T-helper 1 cell treated with Interleukin-12 subunit alpha and Interleukin-12 subunit beta and Interleukin-4 antibody, amounts not matched to agents 30 ng/mL and 1 ng/mL, for 36 hours (primary cell): ENCODE measurements at regions not wholly inside any gene's neighbourhood (a gene's known extent, or its start where the extent isn't known, plus 50 kb on each side); places are given as distances from the start of the nearest gene placed in this dataset.
"Not testable (repeated sequence)": the region's sequence is repeated elsewhere in the genome, so short reads cannot be mapped to it uniquely, and the experiment has no call there.

ENCODE experiments used
- intact Hi-C: fragments of 100-400 bp; cut with micrococcal nuclease; formaldehyde crosslinking; loops from one replicate; pipeline ENCODE4 v1.15.1; 2024

DNA sequence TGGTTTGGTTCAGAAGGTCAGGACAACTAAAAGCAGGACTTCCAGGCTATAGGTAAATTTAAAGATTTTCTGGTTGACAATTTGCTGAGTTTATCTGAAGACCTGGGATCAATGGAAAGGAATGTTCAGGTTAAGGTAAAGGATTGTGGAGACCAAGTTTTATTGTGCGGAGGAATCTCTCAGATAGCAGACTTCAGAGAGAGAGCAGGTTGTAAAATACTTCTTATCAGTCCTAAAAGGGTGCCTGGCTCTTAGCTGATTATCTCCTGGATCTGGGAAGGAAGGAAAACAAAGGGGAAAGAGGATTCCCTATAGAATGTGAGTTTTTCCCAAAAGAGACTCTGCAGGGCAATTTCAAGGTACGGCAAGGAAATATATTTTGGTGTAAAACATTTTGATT, 851.5 kb downstream of the DACH1 start:
- intact Hi-C loops = no loop called here

DNA sequence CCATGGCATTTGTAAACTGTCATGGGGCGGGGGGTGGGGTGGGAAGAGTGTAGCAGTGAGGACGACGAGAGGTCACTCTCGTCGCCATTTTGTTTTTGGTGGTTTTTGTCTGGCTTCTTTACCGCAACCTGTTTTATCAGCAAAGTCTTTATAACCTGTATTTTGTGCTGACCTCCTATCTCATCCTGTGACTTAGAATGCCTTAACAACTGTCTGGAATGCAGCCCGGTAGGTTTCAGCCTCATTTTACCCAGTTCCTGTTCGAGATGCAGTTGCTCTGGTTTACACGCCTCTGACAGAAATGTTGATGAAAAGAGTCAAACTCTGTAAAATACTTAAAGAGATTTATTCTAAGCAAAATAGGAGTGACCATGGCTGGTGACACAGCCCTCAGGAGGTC, 852.0 kb downstream of the DACH1 start:
- intact Hi-C loops = no loop called here

DNA sequence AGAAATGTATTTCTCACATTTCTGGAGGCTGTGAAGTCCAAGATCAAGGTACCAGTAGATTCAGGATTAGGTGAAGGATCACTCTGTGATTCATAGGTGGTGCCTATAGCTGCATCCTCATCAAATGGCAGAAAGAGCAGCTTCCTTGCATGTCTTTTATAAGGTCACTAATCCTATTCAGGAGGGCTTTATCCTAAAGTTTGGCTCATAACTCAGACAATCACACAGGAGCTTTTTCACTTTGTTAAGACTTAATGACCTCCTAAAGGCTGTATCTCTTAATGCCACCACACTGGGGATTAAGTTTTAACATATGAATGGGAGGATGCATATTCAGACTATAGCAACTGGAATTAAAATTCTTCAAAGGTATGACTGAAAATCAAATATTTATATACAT, 861.1 kb downstream of the DACH1 start:
- intact Hi-C loops = no loop called here

DNA sequence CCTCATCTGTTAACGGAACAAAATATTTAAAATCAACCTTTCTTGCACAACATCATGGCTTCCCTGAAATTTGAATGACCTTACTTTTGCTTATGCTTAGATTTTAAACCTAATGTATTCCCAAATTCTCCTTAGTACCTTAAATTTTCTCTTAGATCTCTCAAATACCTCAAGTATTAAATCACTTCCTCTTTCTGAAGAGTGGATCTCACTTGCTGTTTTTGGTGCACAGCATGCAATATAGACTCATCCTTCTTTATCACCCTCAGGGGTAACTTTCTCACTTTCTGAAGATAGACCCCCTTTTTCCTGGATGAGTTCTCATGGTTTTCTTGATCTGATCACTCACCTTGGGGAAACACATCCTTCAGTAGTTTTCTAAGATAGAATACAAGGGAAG, 871.7 kb downstream of the DACH1 start:
- intact Hi-C loops = no loop called here

DNA sequence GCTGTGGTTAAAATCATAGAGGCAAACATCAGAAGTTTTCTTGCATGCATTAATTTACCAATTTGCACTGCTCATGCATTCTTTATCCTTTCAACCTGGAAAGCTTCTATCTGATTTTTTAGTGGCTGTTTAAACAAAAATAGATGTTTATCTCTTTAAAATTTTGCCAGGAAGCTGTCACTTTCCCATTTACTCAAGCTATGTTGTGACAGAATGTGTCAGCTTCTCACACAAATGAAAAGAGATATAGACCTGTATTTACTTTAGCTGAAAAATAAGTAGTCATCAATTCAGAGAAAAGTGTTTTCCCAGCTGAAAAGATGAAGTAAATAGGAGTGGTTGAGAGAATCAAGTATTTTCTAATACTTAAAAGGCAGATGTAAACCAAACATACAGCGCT, 872.8 kb downstream of the DACH1 start:
- intact Hi-C loops = no loop called here

DNA sequence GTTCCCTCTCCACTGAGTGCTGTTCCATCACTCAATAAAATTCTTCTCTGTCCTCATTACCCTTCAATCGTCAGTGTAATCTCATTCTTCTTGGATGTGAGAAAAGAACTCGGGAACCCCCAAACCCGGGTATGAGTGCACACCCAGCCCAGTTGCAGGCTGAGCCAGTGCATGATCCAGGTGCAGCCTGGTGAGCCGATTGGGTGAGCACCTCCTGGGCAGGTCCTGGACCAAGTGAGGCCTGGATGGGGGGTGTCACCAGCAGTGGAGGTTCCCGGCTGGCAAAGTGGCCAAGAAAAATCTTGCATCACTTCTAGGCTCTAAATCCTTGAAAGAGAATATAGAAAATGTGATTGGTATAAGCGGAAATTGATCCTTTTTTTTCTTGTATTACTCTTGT, 878.8 kb upstream of the KLHL1 start:
- intact Hi-C loops = no loop called here

DNA sequence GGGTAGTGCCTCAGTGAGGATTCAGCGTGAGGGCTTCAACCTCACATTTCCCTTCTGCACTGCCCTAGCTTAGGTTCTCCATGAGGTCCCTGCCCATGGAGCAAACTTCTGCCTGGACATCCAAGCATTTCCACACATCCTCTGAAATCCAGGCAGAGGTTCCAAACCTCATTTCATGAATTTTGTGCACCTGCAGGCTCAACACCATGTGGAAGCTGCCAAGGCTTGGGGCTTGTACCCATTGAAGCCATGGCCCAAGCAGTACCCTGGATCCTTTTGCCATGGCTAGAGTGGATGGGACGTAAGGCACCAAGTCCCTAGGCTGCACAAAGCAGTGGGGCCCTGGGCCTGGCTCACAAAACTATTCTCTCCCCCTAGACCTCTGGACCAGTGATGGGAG, 877.1 kb upstream of the KLHL1 start:
- intact Hi-C loops = no loop called here

DNA sequence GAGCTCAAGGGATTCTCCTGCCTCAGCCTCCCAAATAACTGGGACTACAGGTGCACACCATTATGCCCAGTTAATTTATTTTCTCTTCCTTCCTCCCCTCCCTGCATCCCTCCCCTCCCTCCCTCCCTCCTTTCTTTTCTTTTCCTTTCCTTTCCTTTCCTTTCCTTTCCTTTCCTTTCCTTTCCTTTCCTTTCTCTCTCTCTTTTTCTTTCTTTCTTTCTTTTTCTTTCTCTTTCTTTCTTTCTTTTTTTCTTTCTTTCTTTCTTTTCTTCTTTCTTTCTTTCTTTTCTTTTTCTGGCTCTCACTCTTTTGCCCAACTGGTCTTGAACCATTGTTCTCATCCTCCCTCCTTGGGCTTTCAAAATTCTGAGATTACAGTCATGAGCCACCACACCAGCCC, 873.0 kb upstream of the KLHL1 start:
- intact Hi-C loops = not testable (repeated sequence)

DNA sequence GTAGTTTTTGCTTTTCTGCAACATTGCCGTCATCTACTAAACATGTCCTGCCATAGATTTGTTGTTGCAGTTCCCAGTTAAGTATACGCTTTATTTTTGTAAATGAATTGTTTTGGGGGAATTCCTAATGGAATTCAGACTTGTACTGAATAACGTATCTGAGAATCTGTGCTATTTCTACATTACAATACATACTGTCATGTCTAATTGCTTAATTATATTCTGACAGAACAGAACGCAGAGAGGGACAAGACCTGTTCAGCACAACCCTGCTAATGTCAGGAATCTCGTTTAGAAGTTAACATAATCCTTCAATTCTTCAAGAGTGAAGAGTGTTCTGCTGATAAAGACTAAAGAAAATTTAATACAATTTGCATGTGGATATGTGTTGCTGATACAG, 861.1 kb upstream of the KLHL1 start:
- intact Hi-C loops = no loop called here

DNA sequence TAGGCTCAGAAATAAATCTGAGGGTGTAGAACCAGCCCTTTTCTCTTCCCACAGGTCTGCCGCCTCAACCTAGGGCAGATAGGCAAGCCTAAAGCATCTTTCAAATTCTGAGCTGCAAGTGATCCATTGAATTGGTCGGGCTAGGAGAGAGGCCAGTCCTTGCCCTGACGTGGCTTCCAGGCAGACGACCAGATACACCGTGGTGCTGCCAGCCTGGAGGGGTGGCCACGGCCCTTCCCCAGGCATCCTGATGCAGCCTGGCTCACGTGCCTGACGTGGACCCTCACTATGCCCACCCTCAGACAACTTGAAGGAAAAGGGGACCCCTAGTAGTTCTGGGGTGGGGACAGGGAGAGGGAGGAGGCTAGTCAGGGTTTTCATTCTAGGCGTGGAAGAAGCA, 859.3 kb upstream of the KLHL1 start:
- intact Hi-C loops = no loop called here

DNA sequence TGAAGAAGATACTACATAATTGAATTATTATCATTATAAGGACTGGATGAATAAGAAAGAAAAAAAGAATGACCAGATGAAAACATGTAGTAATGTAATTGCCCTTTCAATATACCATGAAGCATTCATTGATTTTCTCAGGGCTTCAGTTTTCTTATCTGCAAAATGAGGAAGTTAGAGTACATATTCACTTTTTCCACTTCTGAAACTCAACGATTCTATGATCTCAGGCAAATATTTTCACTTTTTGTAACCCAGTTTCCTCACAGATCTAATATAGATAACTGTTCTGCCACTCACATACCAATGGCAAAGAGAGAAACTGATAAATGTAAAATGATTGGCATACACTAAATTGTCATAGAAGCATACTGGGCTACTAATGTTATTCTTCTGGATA, 856.6 kb upstream of the KLHL1 start:
- intact Hi-C loops = loop anchor here (5.0 kb wide), 1 partner anchor 1602 kb away; no protein-coding TSS in a partner anchor

DNA sequence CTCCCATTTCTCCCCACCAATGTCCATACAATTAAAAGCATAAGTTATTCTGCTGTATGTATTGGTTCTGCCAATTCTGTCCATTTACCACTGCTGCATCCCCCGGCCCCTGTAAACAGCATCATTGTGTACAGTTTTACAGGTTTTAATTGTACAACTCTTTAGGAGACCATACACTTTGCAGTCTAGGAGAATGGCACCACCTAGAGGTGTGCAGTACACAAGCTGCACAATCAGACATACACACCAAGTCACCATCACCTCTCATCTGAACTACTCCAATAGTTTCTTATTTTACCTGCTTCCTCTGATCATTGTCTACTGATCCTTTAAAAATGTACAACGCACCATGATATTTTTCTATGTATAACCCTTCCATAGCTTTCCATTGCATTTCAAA, 855.9 kb upstream of the KLHL1 start:
- intact Hi-C loops = loop anchor here (5.0 kb wide), 1 partner anchor 1603 kb away; no protein-coding TSS in a partner anchor

DNA sequence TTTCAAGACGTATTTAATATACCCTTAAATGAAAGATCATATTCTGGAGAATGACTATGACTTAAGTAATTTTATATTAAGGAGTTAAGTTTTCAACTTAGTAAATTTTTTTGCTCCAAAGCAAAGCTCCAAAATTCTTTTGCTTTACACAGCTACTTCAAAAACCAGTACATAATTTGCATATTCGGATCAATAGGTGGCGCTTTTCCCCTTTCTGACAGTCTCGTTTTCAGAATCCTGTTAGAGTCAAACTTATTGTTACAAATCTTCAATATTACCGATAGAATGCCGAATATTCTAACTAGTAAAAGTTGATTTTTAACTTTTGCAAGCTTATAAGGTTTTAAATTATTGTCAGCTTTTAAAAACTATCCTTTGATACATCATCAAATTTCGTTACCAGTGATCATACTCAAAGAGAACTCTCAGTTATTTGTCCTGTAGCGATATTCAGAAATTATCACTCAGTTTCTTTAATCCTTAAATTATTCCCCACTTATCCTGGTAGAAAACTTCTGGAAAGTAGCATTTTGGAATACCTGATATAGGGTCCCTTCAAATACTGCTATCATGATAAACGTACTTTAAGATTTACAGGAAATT, 852.7 kb upstream of the KLHL1 start:
- intact Hi-C loops = loop anchor here (1.0 to 5.0 kb wide), 2 partner anchors 918 to 1606 kb away; no protein-coding TSS in a partner anchor

DNA sequence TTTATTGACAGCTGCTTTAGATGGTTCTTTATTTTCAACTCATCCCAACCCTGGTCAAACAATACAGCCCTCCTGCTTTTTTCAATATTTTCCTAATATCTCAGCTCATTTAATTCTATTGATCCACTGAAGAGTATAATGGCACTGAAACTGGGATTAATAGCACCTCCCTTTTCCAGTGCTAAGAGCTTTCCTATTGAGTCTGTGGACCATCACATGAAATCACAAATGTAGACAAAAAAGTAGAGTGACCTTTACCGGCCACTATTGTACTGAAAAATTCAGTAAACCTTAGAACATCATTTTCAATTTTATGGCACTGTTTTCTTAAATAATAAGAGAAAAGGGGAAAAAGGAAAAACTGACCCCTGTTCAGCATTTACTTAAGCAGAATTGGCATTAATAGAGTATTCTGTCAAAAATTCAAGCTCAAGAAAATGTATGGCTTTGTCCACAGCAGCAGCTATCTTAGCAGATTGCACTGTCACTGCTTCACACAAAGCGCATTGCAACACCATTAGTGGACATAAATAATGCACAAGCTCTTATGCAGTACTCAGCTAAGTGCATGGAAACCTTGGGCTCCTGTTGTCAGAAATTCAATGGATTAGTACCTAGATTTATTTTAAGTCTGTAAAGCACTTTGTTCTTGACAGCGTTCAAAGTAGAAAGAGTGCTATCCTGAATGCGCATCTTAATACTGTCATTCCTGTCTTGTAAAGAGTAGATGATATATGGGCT, 851.0 kb upstream of the KLHL1 start:
- intact Hi-C loops = no loop called here

DNA sequence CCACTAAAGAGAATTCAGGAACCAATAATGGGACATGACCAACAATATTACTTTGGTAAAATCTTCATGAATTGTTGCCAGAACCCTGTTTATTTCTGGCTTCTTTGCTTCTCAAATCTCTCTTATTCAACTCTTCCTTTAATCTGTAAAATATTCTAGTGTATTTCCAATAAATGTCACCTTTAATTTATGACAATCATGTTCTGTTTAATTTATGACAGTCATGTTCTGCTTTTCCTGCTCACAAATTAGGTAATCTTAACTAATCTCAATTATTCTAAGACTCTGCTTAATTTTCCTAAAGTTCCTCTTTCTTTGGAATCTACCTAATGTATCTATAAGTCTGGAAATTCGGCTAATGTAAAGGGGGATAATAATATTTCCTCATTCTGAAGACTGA, 847.6 kb upstream of the KLHL1 start:
- intact Hi-C loops = no loop called here

DNA sequence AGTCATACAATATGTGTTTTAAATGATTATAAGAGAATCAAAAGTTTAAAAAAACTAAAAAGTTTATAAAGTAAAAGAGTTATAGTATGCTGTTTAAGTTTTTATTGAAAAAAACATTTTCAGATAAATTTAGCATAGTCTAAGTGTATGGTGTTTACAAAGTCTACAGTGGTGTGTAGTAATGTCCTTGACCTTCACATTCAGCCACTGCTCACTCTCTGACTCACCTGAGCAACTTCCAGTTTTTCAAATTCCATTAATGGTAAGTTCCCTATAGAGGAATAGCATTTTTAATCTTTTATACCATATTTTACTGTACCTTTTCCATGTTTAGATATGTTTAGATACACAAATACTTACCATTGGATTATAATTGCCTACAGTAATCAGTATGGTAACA, 842.4 kb upstream of the KLHL1 start:
- intact Hi-C loops = no loop called here

DNA sequence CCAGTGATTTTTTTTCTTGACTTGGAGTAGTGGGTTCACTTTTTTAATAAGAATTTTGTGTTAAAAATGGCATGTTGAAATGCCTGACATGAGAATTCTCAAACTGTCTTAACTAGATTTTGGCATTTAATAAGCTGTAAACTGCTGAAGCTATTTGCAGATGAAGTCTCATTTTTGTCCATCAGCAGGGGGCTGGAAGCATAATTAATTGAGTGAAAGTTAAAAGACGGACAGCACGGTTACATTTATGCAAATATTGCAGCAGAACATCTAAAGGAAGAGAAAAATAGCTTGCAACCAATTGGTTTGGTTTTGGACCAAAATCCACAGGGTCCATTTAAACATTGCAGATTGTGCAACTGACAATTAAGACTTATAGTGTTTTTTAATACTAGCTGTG, 837.3 kb upstream of the KLHL1 start:
- intact Hi-C loops = no loop called here

DNA sequence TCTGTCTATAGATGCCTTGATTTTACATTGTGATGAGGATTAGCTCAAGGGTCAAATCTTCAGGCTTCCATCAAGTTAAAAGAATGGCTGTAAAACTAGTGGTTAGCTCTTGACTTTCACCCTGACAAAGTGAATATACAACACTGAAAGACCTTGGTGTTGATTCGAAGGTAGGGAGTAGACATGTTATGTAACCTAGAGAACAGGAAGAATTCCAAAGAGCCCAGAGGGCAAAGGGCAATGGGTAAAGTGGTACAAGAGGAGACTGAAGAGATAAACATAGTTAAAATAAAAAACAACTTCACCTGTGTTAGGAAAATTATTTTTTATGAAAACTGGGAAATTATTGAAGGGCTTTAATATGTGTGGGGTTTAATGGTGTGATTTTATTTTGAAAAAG, 833.2 kb upstream of the KLHL1 start:
- intact Hi-C loops = no loop called here

DNA sequence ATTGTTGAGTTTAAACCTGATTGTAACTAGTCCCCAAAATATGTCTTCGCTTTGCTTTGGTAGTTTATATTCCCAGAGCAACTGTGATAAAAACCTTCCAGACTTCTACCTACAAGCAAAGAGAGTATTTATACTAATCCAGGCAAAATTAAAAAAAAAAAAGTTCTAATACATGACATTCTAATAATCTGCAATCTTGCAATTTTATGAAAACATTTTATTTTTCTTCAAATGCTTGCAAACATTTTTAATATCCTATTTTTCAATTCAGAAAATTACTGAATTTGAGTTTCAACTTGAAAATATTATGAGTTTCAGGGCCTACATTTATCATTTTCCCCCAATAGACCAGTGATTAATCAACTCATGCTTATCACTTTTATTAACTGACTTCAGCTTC, 830.2 kb upstream of the KLHL1 start:
- intact Hi-C loops = no loop called here

DNA sequence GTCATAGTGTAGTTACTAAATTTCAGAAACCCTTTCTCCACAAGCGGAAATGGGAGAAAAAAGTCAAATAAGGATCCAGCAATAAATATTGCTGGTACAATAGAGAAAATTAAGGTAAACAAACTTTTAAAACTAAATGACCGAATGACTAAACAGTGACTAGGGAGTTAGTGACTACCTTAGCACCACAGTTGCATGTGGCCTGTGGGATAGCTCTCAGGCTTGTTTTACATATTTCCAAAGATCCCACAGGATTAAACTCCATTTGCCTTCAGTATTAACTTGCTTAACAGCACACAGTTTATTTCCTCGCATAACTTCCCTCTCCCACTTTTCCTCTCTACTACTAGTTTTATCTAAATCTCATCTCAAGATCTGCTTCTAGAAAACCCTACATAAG, 824.3 kb upstream of the KLHL1 start:
- intact Hi-C loops = no loop called here

DNA sequence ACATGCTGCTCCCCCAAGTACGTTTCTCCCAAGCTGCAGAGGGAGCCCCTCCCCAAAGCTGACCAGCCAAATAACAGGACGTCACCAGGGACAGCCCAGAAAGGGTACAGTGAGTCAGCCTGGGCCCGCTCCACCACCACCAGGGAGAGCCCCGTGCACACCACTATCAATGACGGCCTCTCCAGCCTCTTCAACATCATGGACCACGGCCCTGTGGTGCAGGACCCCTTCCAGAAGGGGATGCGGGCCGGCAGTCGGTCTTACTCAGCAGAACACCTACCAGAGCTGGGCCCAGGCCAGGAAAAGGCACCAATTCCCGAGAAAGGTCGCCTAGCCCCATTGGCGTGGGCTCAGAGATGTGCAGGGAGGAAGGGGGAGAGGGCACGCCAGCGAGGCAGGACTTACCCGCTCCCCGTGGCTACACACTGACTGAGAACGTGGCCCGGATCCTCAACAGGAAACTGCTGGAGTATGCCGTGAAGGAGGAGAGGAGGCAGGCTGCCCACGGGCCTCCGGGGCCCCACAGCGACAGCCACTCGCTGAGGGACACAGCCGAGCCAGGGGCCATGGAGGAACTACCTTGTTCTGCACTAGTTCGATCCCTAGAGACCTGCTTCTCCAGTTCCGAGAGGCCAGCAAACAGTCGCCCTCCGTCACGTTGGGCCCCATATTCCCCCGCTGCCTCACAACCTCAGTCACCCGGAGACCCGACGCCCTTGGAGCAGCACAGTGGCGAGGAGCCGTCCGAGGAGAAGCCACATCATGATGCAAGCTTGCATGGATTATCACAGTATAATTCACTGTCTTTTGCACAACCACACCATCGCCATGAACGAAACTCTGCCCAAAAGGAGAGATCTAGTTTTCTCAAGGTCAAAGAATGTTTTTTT, 815.9 kb upstream of the KLHL1 start:
- intact Hi-C loops = no loop called here

DNA sequence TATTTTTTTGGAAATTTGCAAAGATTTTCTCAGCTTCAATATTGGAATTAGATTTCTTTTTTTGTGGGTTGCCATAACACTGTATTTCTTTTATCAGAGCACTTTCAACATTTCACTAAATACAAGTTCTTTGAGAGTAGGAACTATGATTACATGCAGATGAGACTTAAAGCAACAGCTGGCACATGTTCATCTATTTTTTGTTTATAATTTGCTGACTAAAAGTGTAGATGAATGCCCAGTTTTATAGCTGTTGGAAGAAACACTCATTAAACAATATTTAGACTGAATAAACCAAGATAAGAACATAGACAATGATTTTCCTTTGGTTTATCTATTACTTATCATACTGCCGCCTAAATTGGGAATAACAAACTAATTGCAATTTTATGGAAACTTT, 803.0 kb upstream of the KLHL1 start:
- intact Hi-C loops = no loop called here
